ENCODE measurements at regions not wholly inside any gene's neighbourhood (a gene's known extent, or its start where the extent isn't known, plus 50 kb on each side); places are given as distances from the start of the nearest gene placed in this dataset.

- no peak for TF ChIP-seq CTCF (IDR thresholded peaks at IDR 0.05)
- no peak for TF ChIP-seq POLR2A (IDR thresholded peaks at IDR 0.05)
These were observed 998.0 kb upstream of the EPHA7 start for GRCh38 chr6:94417363-94417762.
